ENCODE measurements at regions not wholly inside any gene's neighbourhood (a gene's known extent, or its start where the extent isn't known, plus 50 kb on each side); places are given as distances from the start of the nearest gene placed in this dataset.

GRCh38 chr1:24987424-24987823 is 57.3 kb upstream of the RUNX3 start:
- no peak overlapping the region for H3K4me2 ChIP-seq (ENCODE audit: extremely low read depth, insufficient read depth, low read length)
- H2AFZ ChIP-seq (ENCODE audit: low read length), result no peak overlapping the region
- no peak for TF ChIP-seq EZH2 (IDR thresholded peaks at IDR 0.05; ENCODE audit: low read length, missing control alignments)
- no peak for TF ChIP-seq CTCF (conservative IDR thresholded peaks at IDR 0.05 in 1 of 2, IDR thresholded peaks at IDR 0.05 in 1 of 2; ENCODE audit: low read depth in 1 of 2, low read length in 2 of 2)
- no peak overlapping the region for H3K4me3 ChIP-seq (replicated peaks in 1 of 4; ENCODE audit: control extremely low read depth in 1 of 4, insufficient read depth in 1 of 4, low read depth in 3 of 4, low read length in 4 of 4)
- H3K79me2 ChIP-seq (ENCODE audit: control insufficient read depth, insufficient read depth, low read length), result no peaks in the 10 kb centered on the region
- no peak for DNase-seq (ENCODE audit: low read depth in 2 of 2)
- no peaks in the 10 kb centered on the region for H3K4me1 ChIP-seq (ENCODE audit: control insufficient read depth, extremely low read depth, insufficient read depth, low read length)
- no peaks in the 10 kb centered on the region for H4K20me1 ChIP-seq (ENCODE audit: control insufficient read depth, extremely low read depth, insufficient read depth, low read length)
- no peak overlapping the region for H3K27ac ChIP-seq (ENCODE audit: insufficient read depth, low read length)
- H3K9ac ChIP-seq (ENCODE audit: insufficient read depth, low read length), result no peak overlapping the region
- no peaks in the 10 kb centered on the region for H3K9me3 ChIP-seq (ENCODE audit: control insufficient read depth, insufficient read depth, low read depth, low read length)
- H3K27me3 ChIP-seq (ENCODE audit: control insufficient read depth, insufficient read depth, low read length), result peaks cover 3% of the 10 kb centered on the region
- no peaks in the 10 kb centered on the region for H3K36me3 ChIP-seq (ENCODE audit: control insufficient read depth, insufficient read depth, low read length)

GRCh38 chr1:24986372-24986965 is 56.4 kb upstream of the RUNX3 start:
- Histone ChIP-seq H3K9ac (ENCODE audit: insufficient read depth, low read length) (no peak overlapping the region), H3K4me1 (ENCODE audit: control insufficient read depth, extremely low read depth, insufficient read depth, low read length) (no peaks in the 10 kb centered on the region), H3K79me2 (ENCODE audit: control insufficient read depth, insufficient read depth, low read length) (no peaks in the 10 kb centered on the region), H3K4me2 (ENCODE audit: extremely low read depth, insufficient read depth, low read length) (no peak overlapping the region), H3K27me3 (ENCODE audit: control insufficient read depth, insufficient read depth, low read length) (peaks cover 3% of the 10 kb centered on the region), H3K27ac (ENCODE audit: insufficient read depth, low read length) (no peak overlapping the region), H3K36me3 (ENCODE audit: control insufficient read depth, insufficient read depth, low read length) (no peaks in the 10 kb centered on the region), H3K4me3 (replicated peaks in 1 of 4; ENCODE audit: control extremely low read depth in 1 of 4, insufficient read depth in 1 of 4, low read depth in 3 of 4, low read length in 4 of 4) (no peak overlapping the region), H3K9me3 (ENCODE audit: control insufficient read depth, insufficient read depth, low read depth, low read length) (no peaks in the 10 kb centered on the region), H2AFZ (ENCODE audit: low read length) (no peak overlapping the region), H4K20me1 (ENCODE audit: control insufficient read depth, extremely low read depth, insufficient read depth, low read length) (no peaks in the 10 kb centered on the region)
- no peak for DNase-seq (ENCODE audit: low read depth in 2 of 2)
- TF ChIP-seq CTCF (conservative IDR thresholded peaks at IDR 0.05 in 1 of 2, IDR thresholded peaks at IDR 0.05 in 1 of 2; ENCODE audit: low read depth in 1 of 2, low read length in 2 of 2) (no peak), EZH2 (IDR thresholded peaks at IDR 0.05; ENCODE audit: low read length, missing control alignments) (no peak)

- Histone ChIP-seq H3K9me3 (ENCODE audit: control insufficient read depth, insufficient read depth, low read depth, low read length) (no peaks in the 10 kb centered on the region), H3K36me3 (ENCODE audit: control insufficient read depth, insufficient read depth, low read length) (no peaks in the 10 kb centered on the region), H3K4me2 (ENCODE audit: extremely low read depth, insufficient read depth, low read length) (no peak overlapping the region), H2AFZ (ENCODE audit: low read length) (no peak overlapping the region), H3K27ac (ENCODE audit: insufficient read depth, low read length) (no peak overlapping the region), H3K4me3 (replicated peaks in 1 of 4; ENCODE audit: control extremely low read depth in 1 of 4, insufficient read depth in 1 of 4, low read depth in 3 of 4, low read length in 4 of 4) (no peak overlapping the region), H3K27me3 (ENCODE audit: control insufficient read depth, insufficient read depth, low read length) (peaks cover 3% of the 10 kb centered on the region), H3K9ac (ENCODE audit: insufficient read depth, low read length) (no peak overlapping the region), H3K79me2 (ENCODE audit: control insufficient read depth, insufficient read depth, low read length) (no peaks in the 10 kb centered on the region), H4K20me1 (ENCODE audit: control insufficient read depth, extremely low read depth, insufficient read depth, low read length) (no peaks in the 10 kb centered on the region), H3K4me1 (ENCODE audit: control insufficient read depth, extremely low read depth, insufficient read depth, low read length) (no peaks in the 10 kb centered on the region)
- no peak for TF ChIP-seq CTCF (conservative IDR thresholded peaks at IDR 0.05 in 1 of 2, IDR thresholded peaks at IDR 0.05 in 1 of 2; ENCODE audit: low read depth in 1 of 2, low read length in 2 of 2)
- TF ChIP-seq EZH2 (IDR thresholded peaks at IDR 0.05; ENCODE audit: low read length, missing control alignments), result no peak
- no peak for DNase-seq (ENCODE audit: low read depth in 2 of 2)
Observed at GRCh38 chr1:24985737-24986136, 55.7 kb upstream of the RUNX3 start.
